H9 (cell line): ENCODE measurements at regions not wholly inside any gene's neighbourhood (a gene's known extent, or its start where the extent isn't known, plus 50 kb on each side); places are given as distances from the start of the nearest gene placed in this dataset.

Source experiments
- DNase-seq: peaks from one replicate; pipeline ENCODE4 v3.0.0-alpha.2; 2017
- H2AFZ ChIP-seq: one replicate; pipeline ENCODE4 v1.6.1; 2013; ENCODE audit warnings: mild to moderate bottlenecking, low read length, control low read depth, moderate library complexity
- H2AK5ac ChIP-seq: 2 replicates; pipeline ENCODE4 v1.6.1; 2013; ENCODE audit warnings: low read length, control low read depth, mixed read lengths; ENCODE audit not compliant: insufficient read length
- H2BK120ac ChIP-seq: one replicate; pipeline ENCODE4 v1.6.1; 2013; ENCODE audit warnings: low read depth, mild to moderate bottlenecking, low read length, control low read depth, inconsistent platforms; ENCODE audit not compliant: poor library complexity, severe bottlenecking
- H2BK12ac ChIP-seq: 2 replicates; pipeline ENCODE4 v1.6.1; 2013; ENCODE audit warnings: low read length, control low read depth, mixed read lengths, low read depth; ENCODE audit not compliant: insufficient read length
- H2BK15ac ChIP-seq: 2 replicates; pipeline ENCODE4 v1.6.1; 2013; ENCODE audit warnings: low read depth, low read length, control low read depth
- H2BK20ac ChIP-seq: one replicate; pipeline ENCODE4 v1.6.1; 2013; ENCODE audit warnings: low read depth, mild to moderate bottlenecking, low read length, control low read depth, inconsistent platforms; ENCODE audit not compliant: poor library complexity, severe bottlenecking
- H2BK5ac ChIP-seq: 2 replicates; pipeline ENCODE4 v1.6.1; 2013; ENCODE audit warnings: low read length, control low read depth, mixed read lengths; ENCODE audit not compliant: insufficient read length
- H3K14ac ChIP-seq: 2 replicates; pipeline ENCODE4 v1.6.1; 2013; ENCODE audit warnings: low read length, control low read depth; ENCODE audit not compliant: insufficient read depth
- H3K18ac ChIP-seq: 2 replicates; pipeline ENCODE4 v1.6.1; 2013; ENCODE audit warnings: low read depth, mild to moderate bottlenecking, mixed read lengths, low read length, control low read depth; ENCODE audit not compliant: insufficient read length
- H3K23ac ChIP-seq: 2 replicates; pipeline ENCODE4 v1.6.1; 2013; ENCODE audit warnings: low read length, control low read depth, mixed read lengths, low read depth; ENCODE audit not compliant: insufficient read length
- H3K23me2 ChIP-seq: 2 replicates; pipeline ENCODE4 v1.6.1; 2013; ENCODE audit warnings: low read depth, mild to moderate bottlenecking, mixed read lengths, low read length, control low read depth; ENCODE audit not compliant: insufficient read length, poor library complexity, severe bottlenecking
- H3K27ac ChIP-seq: 2 replicates; pipeline ENCODE4 v1.5.1; 2013; ENCODE audit warnings: low read length, control low read depth, mixed read lengths, low read depth; ENCODE audit not compliant: insufficient read length
- H3K27me3 ChIP-seq: 2 replicates; pipeline ENCODE4 v1.6.1; 2013; ENCODE audit warnings: low read length, control low read depth, inconsistent platforms; ENCODE audit not compliant: insufficient read depth
- H3K4ac ChIP-seq: 2 replicates; pipeline ENCODE4 v1.6.1; 2013; ENCODE audit warnings: low read depth, mild to moderate bottlenecking, control low read depth, inconsistent platforms, low read length, moderate library complexity
- H3K4me1 ChIP-seq: 2 replicates; pipeline ENCODE4 v1.6.1; 2013; ENCODE audit warnings: low read length, control low read depth, inconsistent platforms; ENCODE audit not compliant: insufficient read depth
- H3K4me2 ChIP-seq: 2 replicates; pipeline ENCODE4 v1.6.1; 2013; ENCODE audit warnings: low read length, control low read depth, mixed read lengths; ENCODE audit not compliant: insufficient read length, insufficient read depth
- H3K56ac ChIP-seq: 2 replicates; pipeline ENCODE4 v1.6.1; 2013; ENCODE audit warnings: low read depth, mild to moderate bottlenecking, mixed read lengths, low read length, control low read depth; ENCODE audit not compliant: insufficient read length
- H3K79me1 ChIP-seq: 2 replicates; pipeline ENCODE4 v1.6.1; 2013; ENCODE audit warnings: low read depth, mild to moderate bottlenecking, moderate library complexity, low read length, control low read depth, inconsistent platforms; ENCODE audit not compliant: insufficient read depth, poor library complexity, severe bottlenecking
- H3K79me2 ChIP-seq: 2 replicates; pipeline ENCODE4 v1.6.1; 2013; ENCODE audit warnings: low read length, control low read depth, inconsistent platforms; ENCODE audit not compliant: insufficient read depth
- H3K9ac ChIP-seq: 2 replicates; pipeline ENCODE4 v1.6.1; 2013; ENCODE audit warnings: low read length, control low read depth, mixed read lengths; ENCODE audit not compliant: insufficient read length; ENCODE audit errors: extremely low read depth
- H3K9me3 ChIP-seq: one replicate; pipeline ENCODE4 v1.6.1; 2013; ENCODE audit warnings: low read depth, low read length, inconsistent platforms; ENCODE audit not compliant: control insufficient read depth
- H3T11ph ChIP-seq: one replicate; pipeline ENCODE4 v1.6.1; 2013; ENCODE audit warnings: mild to moderate bottlenecking, low read length, control low read depth, inconsistent platforms
- H4K20me1 ChIP-seq: one replicate; pipeline ENCODE4 v1.6.1; 2013; ENCODE audit not compliant: control insufficient read depth, insufficient read length, insufficient read depth
- H4K5ac ChIP-seq: 2 replicates; pipeline ENCODE4 v1.6.1; 2013; ENCODE audit warnings: low read depth, mild to moderate bottlenecking, mixed read lengths, low read length, control low read depth; ENCODE audit not compliant: insufficient read length
- H4K8ac ChIP-seq: replicated peaks from 2 replicates; pipeline ENCODE4 v1.6.1; 2013; ENCODE audit warnings: low read length, control low read depth, mixed read lengths, low read depth; ENCODE audit not compliant: insufficient read length
- H4K91ac ChIP-seq: 2 replicates; pipeline ENCODE4 v1.6.1; 2013; ENCODE audit warnings: low read depth, mild to moderate bottlenecking, moderate library complexity, mixed read lengths, low read length, control low read depth; ENCODE audit not compliant: insufficient read length
- H3K27ac Mint-ChIP-seq, 3 experiments: 2 replicates in 2 of 3; 3 replicates in 1 of 3; pipeline ENCODE4 v1.8.0; 2020 to 2021; ENCODE audit warnings: mixed read lengths in 3 of 3, mild to moderate bottlenecking in 1 of 3, moderate library complexity in 1 of 3
- H3K27me3 Mint-ChIP-seq: 2 replicates; pipeline ENCODE4 v1.8.0; 2021; ENCODE audit warnings: low read depth, mild to moderate bottlenecking, moderate library complexity, mixed read lengths
- H3K36me3 Mint-ChIP-seq, 3 experiments: 2 replicates in 2 of 3; 3 replicates in 1 of 3; pipeline ENCODE4 v1.8.0; 2020 to 2021; ENCODE audit warnings: low read depth in 3 of 3, mixed read lengths in 3 of 3; ENCODE audit not compliant: insufficient read depth in 1 of 3
- H3K4me1 Mint-ChIP-seq, 2 experiments: 2 replicates each; pipeline ENCODE4 v1.8.0; 2020; ENCODE audit warnings: mixed read lengths in 2 of 2
- H3K4me3 Mint-ChIP-seq, 2 experiments: 2 replicates in 1 of 2; 3 replicates in 1 of 2; pipeline ENCODE4 v1.8.0; 2020 to 2021; ENCODE audit warnings: mild to moderate bottlenecking in 2 of 2, mixed read lengths in 2 of 2, moderate library complexity in 1 of 2
- H3K9me3 Mint-ChIP-seq, 2 experiments: 2 replicates in 1 of 2; 3 replicates in 1 of 2; pipeline ENCODE4 v1.8.0; 2020; ENCODE audit warnings: mild to moderate bottlenecking in 2 of 2, mixed read lengths in 2 of 2, moderate library complexity in 1 of 2
- WGBS: extraction: QIAGEN DNeasy Blood & Tissue Kit; methylation state at CpG from one replicate; pipeline ENCODE4 v1.1.7; 2013; ENCODE audit warnings: missing lambda C conversion rate, low lambda C conversion rate, mixed read lengths; ENCODE audit not compliant: insufficient read length; ENCODE audit errors: extremely low coverage; 5-methylcytosine and 5-hydroxymethylcytosine counted together
- TF ChIP-seq, protein P1 (sequence below): fragments of 200-600 bp; sonication (generic); conservative IDR thresholded peaks from 3 replicates; pipeline ENCODE4 v1.8.0; 2021; ENCODE audit warnings: antibody characterized with exemption, mild to moderate bottlenecking

DNA sequence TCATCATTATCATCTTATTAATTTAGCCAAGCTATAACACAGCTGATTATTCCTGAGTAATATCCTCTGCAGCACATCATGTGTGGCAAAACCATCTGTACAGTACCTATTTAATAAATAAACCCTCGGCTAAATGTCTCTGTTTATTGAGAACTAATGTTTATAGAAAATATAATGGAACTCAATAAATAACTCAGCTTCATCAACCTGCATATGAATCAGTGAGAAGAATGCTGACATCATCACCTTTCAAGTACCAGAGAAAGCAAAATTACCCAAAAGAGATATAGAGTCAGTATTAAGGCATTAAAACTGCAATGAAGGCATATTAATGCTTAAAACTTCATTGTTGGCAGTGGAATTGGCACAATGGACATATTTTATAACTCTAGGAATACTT lies 558.3 kb downstream of the PLCL1 start:
- Histone ChIP-seq H3K18ac (no peak overlapping the region), H4K91ac (no peak overlapping the region), H4K5ac (no peak overlapping the region), H3K27ac (no peak overlapping the region), H4K20me1 (no peaks in the 10 kb centered on the region), H3K23me2 (no peaks in the 10 kb centered on the region), H2AK5ac (no peak overlapping the region), H3K9ac (no peak overlapping the region), H2BK120ac (no peak overlapping the region), H3K79me1 (no peaks in the 10 kb centered on the region), H3K56ac (no peak overlapping the region), H3T11ph (no peak overlapping the region), H3K4me1 (no peaks in the 10 kb centered on the region), H2BK12ac (no peak overlapping the region), H4K8ac (no peak overlapping the region), H3K4me2 (no peak overlapping the region), H3K79me2 (no peaks in the 10 kb centered on the region), H2BK5ac (no peak overlapping the region), H3K4ac (no peak overlapping the region), H2AFZ (no peak overlapping the region), H2BK15ac (no peak overlapping the region), H3K27me3 (no peaks in the 10 kb centered on the region), H3K23ac (no peak overlapping the region), H2BK20ac (no peak overlapping the region), H3K9me3 (no peaks in the 10 kb centered on the region), H3K14ac (no peak overlapping the region)
- H3K36me3 Mint-ChIP-seq = no peaks in the 10 kb centered on the region
- TF ChIP-seq, protein P1, sequence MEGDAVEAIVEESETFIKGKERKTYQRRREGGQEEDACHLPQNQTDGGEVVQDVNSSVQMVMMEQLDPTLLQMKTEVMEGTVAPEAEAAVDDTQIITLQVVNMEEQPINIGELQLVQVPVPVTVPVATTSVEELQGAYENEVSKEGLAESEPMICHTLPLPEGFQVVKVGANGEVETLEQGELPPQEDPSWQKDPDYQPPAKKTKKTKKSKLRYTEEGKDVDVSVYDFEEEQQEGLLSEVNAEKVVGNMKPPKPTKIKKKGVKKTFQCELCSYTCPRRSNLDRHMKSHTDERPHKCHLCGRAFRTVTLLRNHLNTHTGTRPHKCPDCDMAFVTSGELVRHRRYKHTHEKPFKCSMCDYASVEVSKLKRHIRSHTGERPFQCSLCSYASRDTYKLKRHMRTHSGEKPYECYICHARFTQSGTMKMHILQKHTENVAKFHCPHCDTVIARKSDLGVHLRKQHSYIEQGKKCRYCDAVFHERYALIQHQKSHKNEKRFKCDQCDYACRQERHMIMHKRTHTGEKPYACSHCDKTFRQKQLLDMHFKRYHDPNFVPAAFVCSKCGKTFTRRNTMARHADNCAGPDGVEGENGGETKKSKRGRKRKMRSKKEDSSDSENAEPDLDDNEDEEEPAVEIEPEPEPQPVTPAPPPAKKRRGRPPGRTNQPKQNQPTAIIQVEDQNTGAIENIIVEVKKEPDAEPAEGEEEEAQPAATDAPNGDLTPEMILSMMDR = no peak
- no peak overlapping the region for H3K27ac Mint-ChIP-seq
- no peak overlapping the region for H3K4me3 Mint-ChIP-seq
- DNase-seq = no peak
- H3K9me3 Mint-ChIP-seq = no peaks in the 10 kb centered on the region
- H3K4me1 Mint-ChIP-seq = no peaks in the 10 kb centered on the region; a peak in 1 of 4 replicates
- no peaks in the 10 kb centered on the region for H3K27me3 Mint-ChIP-seq
- no CpG with 5 or more reads among the region's 1 CpG for WGBS
